ENCODE measurements at regions not wholly inside any gene's neighbourhood (a gene's known extent, or its start where the extent isn't known, plus 50 kb on each side); places are given as distances from the start of the nearest gene placed in this dataset.

DNA sequence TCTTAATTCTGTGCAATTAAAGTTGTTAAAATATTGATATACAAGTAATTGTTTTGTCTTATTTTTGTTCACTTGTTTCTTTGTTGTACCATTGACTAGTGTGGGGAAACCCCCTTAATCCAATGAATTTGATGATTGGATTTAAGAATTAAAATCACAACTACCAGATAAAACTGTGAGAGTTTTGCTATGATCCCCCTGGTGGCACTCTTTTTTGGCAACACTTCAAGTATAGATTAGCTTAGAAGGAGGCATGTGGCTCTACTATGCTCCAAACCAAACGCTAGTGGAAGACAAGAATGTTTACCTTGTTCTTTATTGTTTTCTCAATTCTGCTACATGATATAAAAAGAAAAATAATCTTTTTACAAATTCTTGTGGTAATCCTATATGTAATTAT is 477.8 kb upstream of the ETAA1 start:
- TF ChIP-seq, protein P1, sequence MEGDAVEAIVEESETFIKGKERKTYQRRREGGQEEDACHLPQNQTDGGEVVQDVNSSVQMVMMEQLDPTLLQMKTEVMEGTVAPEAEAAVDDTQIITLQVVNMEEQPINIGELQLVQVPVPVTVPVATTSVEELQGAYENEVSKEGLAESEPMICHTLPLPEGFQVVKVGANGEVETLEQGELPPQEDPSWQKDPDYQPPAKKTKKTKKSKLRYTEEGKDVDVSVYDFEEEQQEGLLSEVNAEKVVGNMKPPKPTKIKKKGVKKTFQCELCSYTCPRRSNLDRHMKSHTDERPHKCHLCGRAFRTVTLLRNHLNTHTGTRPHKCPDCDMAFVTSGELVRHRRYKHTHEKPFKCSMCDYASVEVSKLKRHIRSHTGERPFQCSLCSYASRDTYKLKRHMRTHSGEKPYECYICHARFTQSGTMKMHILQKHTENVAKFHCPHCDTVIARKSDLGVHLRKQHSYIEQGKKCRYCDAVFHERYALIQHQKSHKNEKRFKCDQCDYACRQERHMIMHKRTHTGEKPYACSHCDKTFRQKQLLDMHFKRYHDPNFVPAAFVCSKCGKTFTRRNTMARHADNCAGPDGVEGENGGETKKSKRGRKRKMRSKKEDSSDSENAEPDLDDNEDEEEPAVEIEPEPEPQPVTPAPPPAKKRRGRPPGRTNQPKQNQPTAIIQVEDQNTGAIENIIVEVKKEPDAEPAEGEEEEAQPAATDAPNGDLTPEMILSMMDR (IDR thresholded peaks at IDR 0.05) = no peak
- TF ChIP-seq, protein P2, sequence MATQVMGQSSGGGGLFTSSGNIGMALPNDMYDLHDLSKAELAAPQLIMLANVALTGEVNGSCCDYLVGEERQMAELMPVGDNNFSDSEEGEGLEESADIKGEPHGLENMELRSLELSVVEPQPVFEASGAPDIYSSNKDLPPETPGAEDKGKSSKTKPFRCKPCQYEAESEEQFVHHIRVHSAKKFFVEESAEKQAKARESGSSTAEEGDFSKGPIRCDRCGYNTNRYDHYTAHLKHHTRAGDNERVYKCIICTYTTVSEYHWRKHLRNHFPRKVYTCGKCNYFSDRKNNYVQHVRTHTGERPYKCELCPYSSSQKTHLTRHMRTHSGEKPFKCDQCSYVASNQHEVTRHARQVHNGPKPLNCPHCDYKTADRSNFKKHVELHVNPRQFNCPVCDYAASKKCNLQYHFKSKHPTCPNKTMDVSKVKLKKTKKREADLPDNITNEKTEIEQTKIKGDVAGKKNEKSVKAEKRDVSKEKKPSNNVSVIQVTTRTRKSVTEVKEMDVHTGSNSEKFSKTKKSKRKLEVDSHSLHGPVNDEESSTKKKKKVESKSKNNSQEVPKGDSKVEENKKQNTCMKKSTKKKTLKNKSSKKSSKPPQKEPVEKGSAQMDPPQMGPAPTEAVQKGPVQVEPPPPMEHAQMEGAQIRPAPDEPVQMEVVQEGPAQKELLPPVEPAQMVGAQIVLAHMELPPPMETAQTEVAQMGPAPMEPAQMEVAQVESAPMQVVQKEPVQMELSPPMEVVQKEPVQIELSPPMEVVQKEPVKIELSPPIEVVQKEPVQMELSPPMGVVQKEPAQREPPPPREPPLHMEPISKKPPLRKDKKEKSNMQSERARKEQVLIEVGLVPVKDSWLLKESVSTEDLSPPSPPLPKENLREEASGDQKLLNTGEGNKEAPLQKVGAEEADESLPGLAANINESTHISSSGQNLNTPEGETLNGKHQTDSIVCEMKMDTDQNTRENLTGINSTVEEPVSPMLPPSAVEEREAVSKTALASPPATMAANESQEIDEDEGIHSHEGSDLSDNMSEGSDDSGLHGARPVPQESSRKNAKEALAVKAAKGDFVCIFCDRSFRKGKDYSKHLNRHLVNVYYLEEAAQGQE (IDR thresholded peaks at IDR 0.05; ENCODE audit: insufficient read depth in 1 of 2, low read depth in 2 of 2, low read length in 1 of 2) = no peak
- no peak for TF ChIP-seq SIN3A (IDR thresholded peaks at IDR 0.05; ENCODE audit: borderline replicate concordance, insufficient read depth, low read depth, low read length)
- TF ChIP-seq POLR2AphosphoS5 (IDR thresholded peaks at IDR 0.05; ENCODE audit: low read depth, low read length) = no peak
- TF ChIP-seq TCF7L2 (IDR thresholded peaks at IDR 0.05; ENCODE audit: low read depth, low read length) = no peak
